HG03520 (cell line): ENCODE measurements at regions not wholly inside any gene's neighbourhood (a gene's known extent, or its start where the extent isn't known, plus 50 kb on each side); places are given as distances from the start of the nearest gene placed in this dataset.

Experiments
- ATAC-seq: cut with Tn5 transposase; IDR thresholded peaks from one replicate; pipeline ENCODE4 v1.9.1; 2021; ENCODE audit warnings: mild to moderate bottlenecking, moderate library complexity; ENCODE audit not compliant: unreplicated experiment

DNA sequence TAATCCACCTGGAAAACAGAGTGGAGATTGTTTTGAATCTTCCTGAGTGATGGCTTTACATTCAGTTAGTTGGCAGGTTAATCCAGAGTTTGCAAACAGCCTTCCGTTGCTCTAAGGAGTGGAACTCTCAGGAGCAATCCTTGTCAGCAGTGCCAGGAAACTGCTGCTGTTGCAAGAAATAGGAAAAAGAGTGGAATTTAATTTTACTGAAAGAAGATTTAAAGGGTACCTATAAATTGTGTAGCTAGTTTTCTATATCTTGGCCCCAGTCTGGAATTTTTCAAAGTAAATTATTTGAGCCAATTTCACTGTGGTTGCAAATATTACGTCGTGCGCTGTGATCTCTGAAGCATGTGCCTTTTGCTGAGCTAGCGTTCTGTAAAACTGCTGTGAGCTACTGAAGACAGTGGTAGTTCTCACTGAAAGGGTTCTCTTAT lies 55.5 kb upstream of the SLC5A12 start:
- no peak for ATAC-seq

DNA sequence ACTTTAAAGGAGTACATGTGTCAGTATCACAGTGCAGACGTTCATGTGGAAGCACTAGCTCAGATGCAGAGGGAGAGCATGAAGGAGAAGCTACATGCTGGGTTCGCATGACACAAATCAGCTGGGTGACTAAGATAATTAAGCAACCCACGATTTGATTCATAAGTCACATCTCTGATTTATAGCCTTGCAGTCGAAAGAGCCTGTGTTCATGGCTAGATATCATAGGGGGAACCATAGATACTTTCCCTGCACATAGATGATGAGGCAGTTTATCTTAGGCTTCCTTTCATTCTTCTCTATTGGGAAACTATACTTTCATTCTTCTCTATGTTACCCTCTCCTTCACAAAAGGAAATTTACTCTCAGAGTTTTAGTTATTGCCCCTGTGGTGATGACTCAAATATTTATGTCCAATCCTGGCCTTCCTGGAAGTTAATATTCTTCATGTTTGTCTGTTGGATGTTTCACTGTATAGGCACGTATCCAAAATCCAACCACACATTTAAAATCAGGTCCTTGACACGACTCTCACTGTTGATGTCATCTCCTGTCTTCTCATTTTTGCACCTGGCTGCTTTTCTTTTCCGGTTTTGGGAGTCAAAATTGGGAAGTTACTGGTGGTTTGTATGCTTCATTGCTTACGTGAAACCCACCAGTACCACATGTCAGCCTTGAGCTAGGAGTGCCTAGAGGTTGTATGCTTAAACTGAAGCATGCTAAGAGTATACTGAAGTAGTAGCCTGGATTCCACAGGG lies 56.3 kb upstream of the SLC5A12 start:
- ATAC-seq = no peak

DNA sequence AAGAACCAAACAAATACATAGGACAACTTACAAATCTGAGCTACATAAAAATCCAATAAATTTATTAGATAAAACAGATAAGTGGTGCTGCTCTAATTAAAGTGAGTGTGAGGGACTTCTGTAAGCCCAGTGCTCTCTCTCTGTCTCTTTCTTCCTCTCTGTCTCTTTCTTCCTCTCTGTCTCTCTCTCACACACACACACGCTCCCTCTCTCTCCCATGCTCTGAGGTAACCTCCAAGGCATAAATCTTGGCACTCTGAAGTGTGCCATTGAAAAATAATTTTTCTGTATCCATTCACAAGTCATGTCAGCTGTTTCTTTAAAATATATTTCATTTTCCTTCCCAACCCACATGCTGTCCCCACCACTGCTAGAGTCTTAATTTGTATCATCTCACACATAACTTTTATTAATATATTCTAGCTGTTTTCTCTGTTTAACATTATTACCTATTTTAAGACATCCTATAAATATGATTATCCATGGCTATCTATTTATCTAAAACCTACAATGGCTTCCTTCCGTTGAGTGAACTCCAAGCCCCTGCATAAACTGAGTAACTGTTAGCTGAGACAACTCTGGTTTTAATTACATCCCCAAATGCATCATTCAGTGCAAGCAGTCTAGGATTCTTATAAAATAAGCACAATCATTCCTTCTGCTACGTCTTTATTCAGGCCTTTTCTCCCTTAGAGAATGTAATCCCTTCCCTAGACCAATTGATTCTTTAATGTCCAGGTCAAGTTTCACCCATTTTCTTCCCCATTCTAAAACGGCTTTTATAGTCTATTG lies 57.4 kb upstream of the SLC5A12 start:
- no peak for ATAC-seq

- ATAC-seq = no peak
Measured at GRCh38 chr11:26780376-26781085, 58.7 kb upstream of the SLC5A12 start.

- no peak for ATAC-seq
Measured at GRCh38 chr11:26782220-26782965, 60.5 kb upstream of the SLC5A12 start.

DNA sequence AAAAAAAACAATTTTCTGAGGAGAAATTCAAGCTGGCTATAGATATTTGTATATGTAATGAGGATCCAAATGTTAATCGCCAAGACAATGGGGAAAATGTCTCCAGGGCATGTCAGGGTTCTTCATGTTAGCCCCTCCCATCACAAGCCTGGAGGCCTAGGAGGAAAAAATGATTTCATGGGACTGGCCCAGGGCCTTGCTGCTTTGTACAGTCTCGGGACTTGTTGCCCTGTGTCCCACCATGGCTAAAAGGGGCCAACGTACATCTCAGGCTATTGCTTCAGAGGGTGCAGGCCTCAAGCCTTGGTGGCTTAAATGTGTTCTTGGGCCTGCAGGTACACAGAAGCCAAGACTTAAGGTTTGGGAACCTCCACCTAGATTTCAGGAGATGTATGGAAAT lies 62.1 kb upstream of the SLC5A12 start:
- no peak for ATAC-seq

- no peak for ATAC-seq
Measured at GRCh38 chr11:26790738-26791137, 68.9 kb upstream of the SLC5A12 start.

- ATAC-seq = no peak
Measured at GRCh38 chr11:26792941-26793340, 71.1 kb upstream of the SLC5A12 start.

- no peak for ATAC-seq
Measured at GRCh38 chr11:26793487-26793886, 71.6 kb upstream of the SLC5A12 start.

DNA sequence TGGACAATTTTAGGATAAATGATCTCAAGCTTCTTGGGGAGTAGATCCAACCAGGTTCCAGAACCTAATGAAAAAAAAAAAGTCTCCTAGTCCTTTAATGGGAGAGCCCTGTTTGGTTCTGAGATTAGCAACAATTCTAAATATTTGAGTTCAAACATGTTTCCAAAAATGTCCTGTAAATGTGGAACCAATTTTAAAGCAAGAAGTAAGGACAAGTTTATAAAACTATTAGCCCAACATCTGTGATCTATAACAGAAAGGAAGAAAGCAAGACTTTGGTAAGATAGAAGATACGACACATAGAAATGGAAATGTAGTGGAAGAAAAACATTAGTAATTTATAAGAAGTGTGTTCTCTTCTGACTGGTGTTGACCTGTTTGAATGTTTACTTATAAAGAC lies 79.7 kb upstream of the SLC5A12 start:
- ATAC-seq = no peak

GRCh38 chr11:26805001-26805400 lies 83.1 kb upstream of the SLC5A12 start:
- no peak for ATAC-seq

- ATAC-seq = no peak
Measured at GRCh38 chr11:26806219-26806618, 84.4 kb upstream of the SLC5A12 start.

DNA sequence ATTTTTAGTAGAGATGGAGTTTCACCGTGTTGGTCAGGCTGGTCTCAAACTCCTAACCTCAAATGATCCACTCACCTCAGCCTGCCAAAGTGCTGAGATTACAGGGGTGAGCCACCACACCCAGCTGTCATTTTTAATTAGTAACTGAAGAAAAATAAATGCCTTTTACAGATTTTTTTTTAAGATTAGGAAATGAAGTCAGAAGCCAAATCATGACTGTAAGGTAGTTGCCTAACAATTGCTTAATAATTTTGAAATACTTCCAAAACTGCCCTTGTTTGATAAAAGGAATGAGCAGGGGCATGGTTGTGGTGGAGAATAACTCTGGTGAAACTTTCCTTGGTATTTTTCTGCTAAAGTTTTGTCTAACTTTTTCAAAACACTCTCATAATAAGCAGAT lies 98.9 kb upstream of the SLC5A12 start:
- ATAC-seq = no peak

DNA sequence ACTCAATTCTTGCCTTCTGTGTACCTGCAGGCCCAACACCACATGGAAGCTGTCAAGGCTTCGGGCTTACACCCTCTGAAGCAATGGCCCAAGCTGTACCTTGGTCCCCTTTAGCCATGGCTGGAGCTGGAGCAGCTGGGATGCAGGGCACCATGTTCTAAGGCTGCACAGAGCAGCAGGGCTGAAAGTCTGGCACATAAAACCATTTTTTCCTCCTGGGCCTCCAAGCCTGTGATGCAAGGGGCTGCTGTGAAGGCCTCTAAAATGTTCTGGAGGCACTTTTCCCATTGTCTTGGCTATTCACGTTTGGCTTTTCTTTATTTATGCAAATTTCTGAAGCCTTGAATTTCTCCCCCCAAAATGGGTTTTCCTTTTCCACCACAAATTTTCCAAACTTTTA lies 102.1 kb upstream of the SLC5A12 start:
- no peak for ATAC-seq

DNA sequence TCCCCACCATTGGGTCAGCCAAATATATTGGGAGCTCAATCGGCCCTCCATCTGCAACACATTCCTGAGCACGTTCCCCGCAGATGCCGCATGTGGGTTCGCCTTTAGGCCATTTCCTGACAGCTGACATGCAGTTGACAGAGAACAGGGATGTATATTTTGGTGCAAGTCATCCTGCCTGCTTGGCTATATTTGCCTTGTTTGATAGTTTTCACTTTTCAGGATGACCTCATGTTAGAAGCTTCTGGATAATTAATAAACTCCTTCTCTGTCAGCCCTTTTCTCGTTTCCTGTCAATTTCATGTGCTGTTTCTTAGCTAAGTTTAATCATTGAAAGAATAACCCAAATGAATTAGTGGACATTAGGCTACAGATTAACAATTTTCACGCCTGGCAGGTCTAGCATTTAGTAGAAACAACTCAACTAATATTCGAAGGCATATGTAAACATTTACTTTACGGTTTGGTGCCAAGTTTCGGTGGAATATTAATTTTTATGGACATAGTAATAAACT lies 105.8 kb upstream of the SLC5A12 start:
- no peak for ATAC-seq

GRCh38 chr11:26828288-26828687 lies 106.4 kb upstream of the SLC5A12 start:
- no peak for ATAC-seq

- ATAC-seq = no peak
Measured at GRCh38 chr11:26830218-26830617, 108.4 kb upstream of the SLC5A12 start.

- ATAC-seq = no peak
Measured at GRCh38 chr11:26830757-26831156, 108.9 kb upstream of the SLC5A12 start.

DNA sequence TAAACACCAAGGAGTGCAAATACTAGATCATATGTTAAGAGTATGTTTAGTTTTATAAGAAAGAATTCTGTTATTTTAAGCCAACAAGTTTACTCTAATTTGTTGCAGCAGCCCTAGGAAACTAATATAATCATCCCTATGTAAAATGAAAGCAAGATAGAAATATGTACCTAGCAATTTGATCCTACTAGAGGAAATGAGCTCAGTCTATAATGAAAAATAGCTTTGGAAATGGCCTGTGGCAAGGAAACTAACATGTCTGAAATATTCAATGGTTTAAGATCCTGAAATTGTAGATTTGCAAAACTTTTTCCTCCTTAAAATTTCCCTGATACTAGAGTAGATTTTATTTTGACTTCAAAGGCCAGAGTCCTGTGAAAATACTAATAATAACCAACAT lies 112.7 kb upstream of the SLC5A12 start:
- no peak for ATAC-seq

- no peak for ATAC-seq
Measured at GRCh38 chr11:26835611-26836010, 113.8 kb upstream of the SLC5A12 start.

GRCh38 chr11:26837154-26837553 lies 115.3 kb upstream of the SLC5A12 start:
- ATAC-seq = no peak
